HG03139 (cell line): ENCODE measurements at regions not wholly inside any gene's neighbourhood (a gene's known extent, or its start where the extent isn't known, plus 50 kb on each side); places are given as distances from the start of the nearest gene placed in this dataset.
"Not testable (repeated sequence)": the region's sequence is repeated elsewhere in the genome, so short reads cannot be mapped to it uniquely, and the experiment has no call there.

ENCODE experiments used
- ATAC-seq: cut with Tn5 transposase; IDR thresholded peaks from one replicate; pipeline ENCODE4 v1.9.1; 2021; ENCODE audit not compliant: unreplicated experiment

DNA sequence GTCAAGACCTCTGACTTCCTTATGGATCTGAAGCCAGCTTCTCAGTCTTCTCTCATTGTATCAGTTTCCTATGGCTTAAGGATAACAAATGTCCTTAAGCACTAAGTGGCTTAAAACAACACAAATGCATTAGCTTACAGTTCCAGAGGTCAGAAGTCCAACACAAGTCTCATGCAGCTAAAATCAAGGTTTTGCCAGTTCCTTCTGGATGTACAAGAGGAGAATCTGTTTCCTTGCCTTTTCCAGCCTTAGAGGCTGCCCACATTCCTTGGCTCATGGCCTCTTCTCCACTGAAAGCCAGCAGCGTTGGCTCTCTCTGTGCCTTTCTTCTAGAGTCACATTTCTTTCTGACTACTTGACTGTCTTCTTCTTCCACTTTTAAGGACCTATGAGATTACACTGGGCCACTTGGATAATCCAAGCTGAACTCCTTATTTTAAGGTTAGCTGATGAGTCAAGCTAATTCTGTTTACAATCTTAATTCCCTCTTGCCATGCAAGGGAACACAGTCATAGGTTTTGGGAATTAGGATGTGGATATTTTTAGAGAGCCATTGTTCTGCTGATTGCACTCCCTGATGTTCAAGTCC lies 179.0 kb downstream of the BCAS1 start:
- no peak for ATAC-seq

DNA sequence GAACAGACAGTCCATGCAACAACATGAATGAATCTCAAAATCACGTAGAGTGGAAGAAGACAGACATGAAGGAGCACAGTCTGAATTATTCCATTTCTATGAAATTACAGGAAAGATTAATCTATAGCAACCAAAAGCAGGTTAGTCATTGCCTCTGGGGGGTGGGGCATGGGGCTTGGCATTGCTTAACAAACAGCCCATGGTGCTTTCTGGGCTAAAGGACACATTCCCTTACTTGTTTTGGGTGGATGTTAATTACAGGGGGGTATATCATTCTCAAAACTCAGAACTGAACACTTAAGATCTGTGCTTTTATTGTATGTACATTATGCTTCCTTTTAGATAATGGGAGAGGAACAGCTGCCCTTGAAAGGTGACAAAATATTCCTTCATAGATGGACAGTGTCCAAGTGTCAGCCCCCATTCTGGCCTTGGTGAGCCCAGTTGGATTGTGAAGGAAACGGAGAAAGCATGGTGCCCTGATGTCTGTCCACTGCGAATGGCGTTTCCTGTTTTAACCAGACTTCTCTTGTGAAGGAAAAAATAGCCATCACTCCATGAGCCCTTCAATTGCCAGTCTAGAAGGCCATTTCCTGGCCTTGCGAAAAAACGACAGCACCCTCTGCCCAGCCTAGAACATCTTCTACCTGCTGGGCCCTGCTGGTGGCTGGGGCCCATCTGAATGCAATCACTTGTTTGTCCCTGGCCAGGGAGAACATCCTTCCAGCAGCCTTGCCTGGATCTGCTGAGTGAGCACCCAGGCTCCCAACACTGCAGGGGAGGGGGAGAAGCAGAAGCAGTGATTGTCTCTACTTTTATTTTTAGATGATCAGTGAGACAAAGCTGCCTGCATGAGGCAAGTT lies 179.7 kb downstream of the BCAS1 start:
- no peak for ATAC-seq

- no peak for ATAC-seq
Observed at GRCh38 chr20:53889411-53890148, 180.8 kb downstream of the BCAS1 start.

DNA sequence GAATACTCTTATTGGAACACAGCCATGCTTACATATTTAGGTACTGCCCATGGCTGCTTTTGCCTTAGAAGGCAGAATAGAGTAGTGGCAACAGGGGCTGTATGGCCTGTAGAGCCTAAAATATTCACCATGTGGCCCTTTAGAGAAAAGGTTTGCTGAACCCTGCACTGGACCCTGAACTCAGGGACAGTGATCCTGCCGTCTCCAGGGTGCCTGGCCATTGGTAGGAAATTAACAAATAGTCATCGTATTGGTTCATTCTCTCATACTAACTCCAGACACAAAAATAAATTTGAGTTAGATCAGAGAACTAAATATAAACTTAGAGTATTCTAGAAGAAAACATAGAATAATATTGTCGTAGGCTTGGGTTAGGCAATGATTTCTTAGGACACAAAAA lies 181.4 kb downstream of the BCAS1 start:
- no peak for ATAC-seq

DNA sequence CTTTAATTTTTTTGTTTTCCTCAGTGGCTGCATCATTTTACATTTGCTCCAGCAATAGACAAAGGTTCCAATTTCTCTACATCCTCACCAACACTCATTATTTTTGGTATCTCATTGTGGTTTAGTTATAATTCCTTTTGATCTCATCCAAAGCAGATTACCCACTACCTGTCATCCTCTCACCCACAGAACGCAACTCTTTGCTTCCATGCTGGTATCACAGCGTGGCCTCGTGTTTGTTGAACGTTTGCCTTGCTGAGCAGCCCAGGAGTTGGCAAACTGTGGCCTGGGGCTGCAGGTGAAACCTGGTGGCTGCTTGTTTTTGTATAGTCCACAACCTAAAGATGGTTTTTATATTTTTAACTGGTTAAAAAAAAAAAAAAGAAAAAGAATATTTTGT lies 181.9 kb downstream of the BCAS1 start:
- ATAC-seq: no peak

- ATAC-seq: no peak
Observed at GRCh38 chr20:53887973-53888372, 182.4 kb downstream of the BCAS1 start.

DNA sequence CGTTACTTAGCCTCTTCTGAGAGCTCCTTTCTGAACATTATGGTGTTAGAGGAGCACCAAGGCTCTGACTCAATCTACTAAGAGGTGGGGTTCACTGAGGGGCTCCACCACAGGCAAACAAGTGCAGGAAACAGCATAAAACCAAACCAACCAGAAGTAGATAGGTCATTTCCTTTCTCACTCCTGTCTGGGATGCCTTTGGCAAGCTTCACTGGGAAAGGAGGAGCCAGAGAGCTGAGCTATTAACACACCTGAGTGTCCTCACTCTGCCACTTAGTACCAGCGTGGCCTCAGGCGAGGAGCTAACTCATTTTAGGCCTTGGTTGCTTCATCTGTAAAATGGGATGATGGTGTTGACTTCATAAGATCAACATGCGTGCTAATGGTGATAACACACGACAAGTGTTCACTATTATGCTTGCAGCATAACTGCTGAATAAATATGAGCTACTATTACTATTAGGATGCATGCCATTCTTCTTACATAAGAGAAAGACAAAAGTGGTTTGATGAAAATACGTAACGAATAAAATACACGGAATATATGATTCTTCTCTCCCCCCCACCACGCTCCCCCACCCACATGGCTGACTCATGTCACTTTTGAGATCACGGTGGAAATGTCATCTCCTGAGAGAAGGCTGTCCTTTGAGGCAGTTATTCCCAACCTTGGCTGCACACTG lies 185.4 kb downstream of the BCAS1 start:
- ATAC-seq: no peak

GRCh38 chr20:53883098-53883911 lies 187.1 kb downstream of the BCAS1 start:
- no peak for ATAC-seq

DNA sequence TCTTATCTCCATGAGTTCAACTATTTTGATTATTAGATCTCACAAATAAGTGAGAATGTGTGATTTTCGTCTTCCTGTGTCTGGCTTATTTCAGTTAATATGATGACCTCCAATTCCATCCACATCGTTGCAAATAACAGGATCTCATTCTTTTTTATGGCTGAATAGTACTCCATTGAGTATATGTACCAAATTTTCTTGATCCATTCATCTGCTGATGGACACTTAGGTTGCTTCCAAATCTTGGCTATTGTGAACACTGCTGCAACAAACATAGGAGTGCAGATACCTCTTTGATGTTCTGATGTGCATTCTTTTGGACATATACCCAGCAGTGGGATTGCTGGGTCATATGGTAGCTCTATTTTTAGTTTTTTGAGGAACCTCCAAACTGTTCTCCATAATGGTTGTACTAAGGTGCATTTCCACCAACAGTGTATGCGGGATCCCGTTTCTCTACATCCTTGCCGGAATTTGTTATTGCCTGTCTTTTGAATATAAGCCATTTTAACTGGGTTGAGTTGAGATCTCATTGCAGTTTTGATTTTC lies 187.9 kb downstream of the BCAS1 start:
- ATAC-seq: not testable (repeated sequence)

- ATAC-seq: no peak
Observed at GRCh38 chr20:53881362-53881761, 189.0 kb downstream of the BCAS1 start.

- no peak for ATAC-seq
Observed at GRCh38 chr20:53880108-53880641, 190.2 kb downstream of the BCAS1 start.

- no peak for ATAC-seq
Observed at GRCh38 chr20:53879048-53879684, 191.2 kb downstream of the BCAS1 start.

DNA sequence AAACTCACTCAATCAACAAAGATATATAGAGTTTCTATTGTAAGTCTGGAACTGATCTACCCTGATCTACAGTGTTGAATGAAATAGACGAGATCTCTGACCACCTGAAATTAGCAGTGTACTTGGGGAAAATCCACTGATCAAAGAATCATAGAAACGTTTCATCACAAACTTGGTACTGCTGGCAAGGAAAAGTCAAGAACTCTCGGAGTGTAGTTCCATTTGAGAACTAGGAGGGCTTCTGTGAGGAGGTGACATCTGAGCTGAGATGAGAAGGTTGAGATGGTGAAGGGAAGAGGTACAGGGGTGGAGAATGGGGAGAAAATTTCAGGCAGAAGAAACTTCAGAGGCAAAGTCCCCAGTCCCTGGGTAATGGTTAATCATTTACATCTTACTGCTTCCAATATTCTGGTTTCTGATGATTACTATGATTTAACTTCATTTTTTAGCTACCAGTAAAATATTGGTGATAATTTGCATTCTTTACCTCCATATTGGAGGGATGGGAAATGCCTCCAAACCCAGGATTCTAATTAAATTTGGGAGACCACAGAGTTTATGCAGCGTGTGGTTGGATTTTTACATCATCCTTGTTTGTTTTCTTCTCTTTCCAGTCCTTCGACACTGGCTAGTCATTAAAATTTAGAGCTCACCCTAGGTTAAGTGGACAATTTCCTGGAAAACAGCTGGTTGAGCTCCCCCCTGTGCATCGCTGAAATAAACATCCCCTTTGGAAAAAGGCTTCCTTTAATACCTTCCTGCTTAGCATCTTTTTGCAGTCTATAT lies 191.9 kb downstream of the BCAS1 start:
- no peak for ATAC-seq

GRCh38 chr20:53876956-53877355 lies 193.4 kb downstream of the BCAS1 start:
- ATAC-seq: no peak

GRCh38 chr20:53876470-53876869 lies 193.9 kb downstream of the BCAS1 start:
- ATAC-seq: no peak

DNA sequence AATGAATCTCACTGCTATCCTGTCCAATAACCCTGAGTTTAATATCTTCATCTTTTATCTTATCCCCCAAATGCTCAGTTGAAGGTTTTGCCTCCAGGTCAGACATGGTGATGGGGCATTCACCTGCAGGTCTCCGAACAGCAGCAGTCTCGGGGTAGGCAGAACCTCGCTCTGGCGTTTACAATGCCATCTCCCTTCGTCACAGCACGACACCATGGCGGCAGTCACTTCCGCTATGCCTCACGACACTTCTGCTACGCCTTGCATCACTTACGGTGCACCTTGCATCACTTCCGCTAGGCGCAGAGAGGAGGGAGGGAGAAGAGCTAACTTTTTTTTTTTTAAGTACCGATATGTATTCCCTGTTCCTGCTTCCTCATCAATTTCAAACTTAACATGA lies 194.9 kb downstream of the BCAS1 start:
- no peak for ATAC-seq

GRCh38 chr20:53874706-53875105 lies 195.7 kb downstream of the BCAS1 start:
- no peak for ATAC-seq

DNA sequence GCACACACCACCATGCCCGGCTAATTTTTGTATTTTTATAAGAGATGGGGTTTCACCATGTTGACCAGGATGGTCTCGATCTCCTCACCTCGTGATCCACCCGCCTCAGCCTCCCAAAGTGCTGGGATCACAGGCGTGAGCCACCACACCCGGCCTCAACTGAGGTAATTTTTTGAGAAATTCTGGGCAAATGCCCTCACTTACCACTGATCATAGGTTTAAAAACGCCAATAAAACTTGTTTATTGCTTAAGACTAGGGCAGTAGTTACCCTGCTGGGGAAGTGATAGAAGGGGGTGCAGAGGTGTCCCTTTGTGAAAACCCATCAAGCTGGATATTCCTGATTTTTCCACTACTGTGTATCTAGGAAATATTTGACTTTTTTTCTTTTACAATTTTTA lies 196.3 kb downstream of the BCAS1 start:
- ATAC-seq: no peak

DNA sequence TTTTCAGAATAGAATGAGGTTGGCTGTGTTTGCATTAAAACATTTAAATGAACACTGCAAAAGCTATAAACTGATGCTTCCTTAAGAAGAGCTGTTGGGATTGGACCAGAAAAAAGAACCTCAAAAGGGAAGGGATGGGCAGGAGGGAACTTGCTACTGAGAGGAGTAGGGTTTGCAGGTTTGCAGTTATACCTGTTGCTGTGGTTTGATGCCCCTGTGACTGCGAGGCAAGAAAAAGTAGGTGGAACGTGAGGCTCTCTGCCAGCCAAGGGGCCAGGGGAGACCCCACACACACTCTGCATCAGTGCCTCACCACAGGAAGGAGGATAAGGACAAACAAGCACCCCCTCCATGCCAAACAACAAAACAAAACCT lies 197.2 kb downstream of the BCAS1 start:
- no peak for ATAC-seq
